Ecto neural progenitor cell (in vitro differentiated cells): ENCODE measurements at regions not wholly inside any gene's neighbourhood (a gene's known extent, or its start where the extent isn't known, plus 50 kb on each side); places are given as distances from the start of the nearest gene placed in this dataset.
"Not testable (repeated sequence)": the region's sequence is repeated elsewhere in the genome, so short reads cannot be mapped to it uniquely, and the experiment has no call there.

Experiments
- DNase-seq: peaks from one replicate; pipeline ENCODE4 v3.0.0-alpha.2; 2018; ENCODE audit warnings: low spot score

GRCh38 chr16:54727696-54728095, 203.0 kb upstream of the IRX5 start:
- DNase-seq = not testable (repeated sequence)

GRCh38 chr16:54724346-54724925, 206.2 kb upstream of the IRX5 start:
- no peak for DNase-seq

GRCh38 chr16:54722210-54722676, 208.4 kb upstream of the IRX5 start:
- no peak for DNase-seq

- no peak for DNase-seq
Measured at GRCh38 chr16:54720259-54720658, 210.4 kb upstream of the IRX5 start.

DNA sequence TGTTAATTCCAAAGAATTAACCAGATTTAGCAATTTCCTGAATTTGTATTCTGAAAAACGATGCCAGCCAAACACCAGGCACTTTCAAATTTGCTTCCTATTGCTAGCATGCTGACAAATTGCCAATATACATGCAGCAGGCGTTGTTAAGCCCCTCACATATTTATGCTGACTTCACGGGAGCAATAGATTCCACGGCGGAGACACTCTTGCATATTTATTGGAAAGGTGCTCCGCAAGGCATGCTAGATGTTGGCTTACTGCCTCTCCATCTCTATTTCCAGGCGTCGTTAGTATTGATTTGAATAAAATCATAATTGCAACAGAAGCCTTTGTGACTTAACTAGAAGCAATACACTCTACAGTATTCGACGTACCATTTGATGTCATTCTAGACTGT, 211.0 kb upstream of the IRX5 start:
- no peak for DNase-seq

DNA sequence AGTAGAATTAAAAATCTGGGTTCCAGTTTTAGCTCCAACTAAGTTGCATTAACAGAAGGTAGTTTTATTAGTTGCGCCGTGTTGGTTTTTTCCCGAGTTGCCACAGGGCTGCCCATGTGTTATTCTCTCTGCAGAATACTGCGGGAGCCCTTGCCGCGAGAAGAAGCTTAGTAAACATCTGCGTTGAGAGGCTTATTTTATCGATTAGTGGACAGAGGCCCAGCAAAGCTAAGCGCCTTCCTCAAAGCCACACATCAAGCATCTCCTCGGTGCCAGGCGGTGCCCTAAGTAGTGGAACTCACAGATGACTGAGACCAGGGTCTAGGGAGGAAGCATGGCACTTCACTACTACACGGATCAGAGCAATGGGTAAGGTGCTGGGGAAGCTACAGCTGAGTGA, 212.3 kb upstream of the IRX5 start:
- no peak for DNase-seq

DNA sequence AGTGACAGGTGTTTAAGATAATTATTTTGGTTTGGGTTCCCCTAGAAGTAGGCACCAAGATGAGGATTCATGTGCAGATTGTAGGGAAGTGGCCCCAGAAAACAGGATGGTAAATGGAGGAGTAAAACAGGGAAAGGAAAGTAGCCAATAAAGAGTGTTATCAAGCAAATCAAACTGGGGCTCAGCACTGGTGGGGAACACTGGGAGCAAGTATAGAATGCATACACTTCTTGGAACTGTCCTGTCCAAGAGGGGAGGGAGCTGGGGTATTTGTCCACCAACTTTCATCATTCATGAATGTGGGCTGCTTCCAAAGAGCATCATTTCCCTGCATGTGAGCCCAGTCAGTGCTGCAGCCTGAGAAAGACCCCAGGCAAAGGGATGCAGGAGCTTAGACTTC, 215.7 kb upstream of the IRX5 start:
- DNase-seq = no peak

GRCh38 chr16:54712866-54713265, 217.8 kb upstream of the IRX5 start:
- DNase-seq = no peak

- no peak for DNase-seq
Measured at GRCh38 chr16:54707813-54708212, 222.9 kb upstream of the IRX5 start.

DNA sequence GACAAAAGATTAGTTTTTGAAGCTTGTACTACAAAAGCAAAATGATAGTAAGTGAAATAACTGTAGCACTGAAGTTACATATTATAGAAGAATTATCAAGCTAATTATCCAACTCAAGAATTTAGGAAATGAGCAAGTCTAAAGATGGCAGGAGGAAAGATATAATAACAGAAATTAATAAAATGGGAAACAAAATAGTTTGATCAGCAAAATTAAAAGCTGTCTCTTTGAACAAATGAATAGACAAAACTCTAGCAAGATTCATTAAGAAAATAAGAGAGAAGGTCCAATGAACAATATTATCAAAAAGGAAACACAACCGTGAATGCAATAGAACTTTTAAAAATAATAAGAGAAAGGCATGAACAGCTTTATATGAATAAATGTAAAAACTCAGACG, 224.3 kb upstream of the IRX5 start:
- no peak for DNase-seq

GRCh38 chr16:54703339-54703738, 227.3 kb upstream of the IRX5 start:
- no peak for DNase-seq

DNA sequence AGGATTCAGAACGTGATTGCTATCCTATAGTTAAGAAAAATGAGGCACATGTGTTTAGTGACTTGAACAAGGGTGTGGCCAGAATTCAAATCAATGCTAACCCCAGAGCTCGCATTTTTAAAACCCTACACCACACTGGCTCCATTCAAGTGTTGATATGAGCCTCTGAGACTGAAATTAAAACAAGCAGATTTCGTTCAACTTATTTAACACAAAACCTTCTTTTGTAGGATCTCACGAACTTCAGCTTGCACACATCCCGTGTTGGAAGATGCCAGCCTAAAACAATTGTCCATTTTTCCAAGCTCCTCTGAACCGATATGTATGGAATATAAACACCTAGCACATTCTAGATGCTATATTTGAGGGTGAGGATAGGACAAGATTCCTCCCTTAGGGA, 231.0 kb upstream of the IRX5 start:
- no peak for DNase-seq

GRCh38 chr16:54697677-54698076, 233.0 kb upstream of the IRX5 start:
- no peak for DNase-seq

GRCh38 chr16:54696970-54697369, 233.7 kb upstream of the IRX5 start:
- no peak for DNase-seq

DNA sequence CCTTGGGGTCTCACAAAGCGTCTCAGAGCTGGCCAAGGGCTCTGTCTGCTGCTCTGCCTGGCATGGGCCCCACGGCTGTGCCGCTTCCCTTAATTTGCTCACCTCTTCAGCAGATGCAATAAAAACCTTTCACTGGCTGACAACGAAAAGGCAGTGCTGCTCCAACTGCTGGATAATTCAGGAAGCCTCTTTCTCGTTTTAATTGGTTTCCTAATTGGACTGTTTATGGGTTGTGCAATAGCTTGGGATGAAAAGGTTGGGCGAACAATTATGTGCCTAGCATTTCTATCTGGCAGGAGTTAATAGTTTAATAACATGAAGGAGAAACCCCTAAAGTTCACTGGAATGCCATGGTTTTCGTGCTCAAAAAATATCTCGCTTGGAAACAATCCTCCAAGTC, 234.1 kb upstream of the IRX5 start:
- DNase-seq = no peak

DNA sequence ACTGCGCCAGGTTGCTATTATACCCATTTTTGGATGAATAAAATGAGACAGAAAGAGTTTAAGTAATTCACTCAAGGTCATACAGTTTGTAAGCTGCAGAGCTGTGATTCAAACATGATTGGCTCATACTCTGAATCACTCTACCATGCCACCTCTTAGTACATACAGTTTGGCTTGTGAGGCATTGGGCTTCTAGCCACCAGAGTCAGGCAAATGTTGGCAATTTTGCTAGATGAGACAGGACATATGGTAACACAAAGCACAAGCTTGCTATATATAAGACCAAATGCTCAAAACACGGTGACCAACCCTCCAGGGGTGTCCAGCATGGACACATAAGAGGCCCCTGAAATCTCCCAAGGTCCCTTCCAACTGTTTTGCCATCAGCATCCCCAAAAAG, 236.0 kb upstream of the IRX5 start:
- no peak for DNase-seq

- no peak for DNase-seq
Measured at GRCh38 chr16:54693864-54694263, 236.8 kb upstream of the IRX5 start.

DNA sequence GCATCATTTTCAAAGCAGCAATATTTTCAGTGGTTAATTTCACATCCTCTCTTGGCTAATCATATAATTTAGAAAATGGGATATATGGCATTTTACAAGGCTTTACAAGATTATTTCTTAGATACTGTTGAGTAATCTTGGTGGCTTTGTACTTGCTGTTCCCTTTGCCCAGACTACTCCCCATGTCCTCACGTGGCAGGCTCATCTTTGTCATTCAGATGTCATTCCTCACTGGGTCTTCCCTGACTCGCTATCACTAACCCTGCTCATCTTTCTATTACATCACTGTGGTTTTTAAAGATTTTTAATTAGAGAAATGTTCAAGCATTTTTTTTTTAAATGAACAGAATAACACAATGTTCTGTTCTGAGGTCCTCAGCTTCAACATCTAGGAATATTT, 240.0 kb upstream of the IRX5 start:
- DNase-seq = no peak

DNA sequence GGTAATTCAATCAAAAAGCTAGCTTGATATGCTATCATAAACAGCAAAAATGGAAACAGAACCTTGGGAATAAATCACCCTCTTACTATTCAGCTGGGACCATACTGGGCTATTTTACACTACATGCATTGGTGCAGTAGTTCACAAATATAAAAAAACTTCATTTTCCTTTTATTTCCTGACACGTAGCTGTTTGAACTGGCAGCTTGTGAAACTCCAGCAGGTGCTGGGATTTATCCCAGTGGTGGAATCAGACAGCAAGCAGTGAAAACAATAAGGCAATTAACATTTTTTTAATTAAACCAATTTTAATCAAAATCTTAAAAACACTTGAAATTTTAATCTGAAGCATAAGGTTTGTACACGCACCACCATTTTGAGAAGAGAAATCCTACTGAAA, 240.4 kb upstream of the IRX5 start:
- no peak for DNase-seq

DNA sequence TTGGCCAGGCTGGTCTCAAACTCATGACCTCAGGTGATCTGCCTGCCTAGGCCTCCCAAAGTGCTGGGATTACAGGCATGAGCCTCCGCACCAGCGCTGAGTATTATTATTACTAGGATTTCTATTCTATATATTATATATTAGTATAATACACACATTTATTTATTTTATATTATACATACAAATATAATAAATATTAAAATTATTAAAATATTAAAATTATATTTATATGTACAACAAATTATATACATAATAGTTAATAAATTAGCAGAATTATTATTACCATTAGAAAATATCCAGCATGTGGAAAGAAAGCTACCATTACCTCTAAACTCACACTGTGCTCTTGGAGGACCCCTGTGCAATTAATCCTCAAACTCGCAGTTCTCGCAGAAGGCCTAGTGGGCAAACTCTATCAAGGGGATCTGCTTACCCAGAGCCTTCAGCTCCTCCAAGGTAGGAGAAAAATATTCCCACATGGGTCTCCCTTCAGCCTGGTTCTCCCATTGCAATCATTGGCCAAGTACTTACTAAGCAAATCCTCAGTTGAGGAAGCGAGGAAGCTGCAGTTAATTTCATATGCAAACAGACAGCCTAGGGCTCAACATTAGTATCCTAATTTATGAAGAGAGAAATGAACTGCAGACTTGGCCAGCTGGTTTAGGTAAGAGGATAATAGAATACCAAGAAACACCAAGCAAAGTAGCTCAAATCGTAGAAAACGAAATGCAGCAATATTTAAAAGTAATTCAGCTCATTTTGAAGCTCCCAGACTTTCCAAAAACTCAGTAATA, 241.4 kb upstream of the IRX5 start:
- no peak for DNase-seq

- no peak for DNase-seq
Measured at GRCh38 chr16:54688339-54688738, 242.3 kb upstream of the IRX5 start.

DNA sequence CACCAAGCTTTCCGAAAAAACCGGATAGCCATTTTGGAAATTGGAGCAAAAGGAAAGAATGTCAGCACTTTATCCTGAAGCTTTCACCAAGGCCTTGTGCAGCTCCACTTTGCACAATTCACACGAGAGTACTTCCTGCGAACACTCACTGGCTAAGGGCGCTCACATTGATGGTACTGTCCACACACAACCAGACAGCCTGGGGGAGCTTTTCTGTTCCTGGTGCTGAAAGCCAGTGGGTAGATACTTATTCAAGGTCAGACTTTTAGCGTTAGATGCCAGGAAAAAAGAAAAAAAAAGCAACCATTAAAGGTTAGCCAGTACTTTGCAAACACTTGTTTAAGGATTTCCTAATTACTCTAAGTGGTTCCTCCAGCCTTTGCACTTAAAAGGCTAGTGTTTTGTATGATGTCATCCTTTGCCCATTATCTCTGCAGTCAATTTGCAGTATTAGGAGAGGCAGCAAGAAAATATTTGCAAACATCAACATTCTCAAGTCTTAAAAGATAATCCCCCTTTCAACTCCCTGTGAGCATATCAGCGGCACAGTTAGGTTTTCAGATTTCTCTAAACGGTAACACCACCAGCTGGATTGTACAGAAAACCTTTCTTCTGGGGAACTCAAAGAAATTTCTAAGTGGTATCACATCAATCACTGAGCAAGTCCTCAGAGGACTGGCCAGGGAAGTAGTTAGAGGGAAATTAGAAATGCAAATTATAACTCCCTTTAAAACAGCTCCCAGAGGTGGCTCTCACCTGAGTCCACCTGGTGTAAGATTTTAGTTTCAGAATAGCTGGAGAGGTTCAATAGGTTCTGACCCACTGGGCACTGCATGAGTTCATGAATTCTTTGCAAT, 243.4 kb upstream of the IRX5 start:
- no peak for DNase-seq

- DNase-seq = no peak
Measured at GRCh38 chr16:54685682-54686081, 245.0 kb upstream of the IRX5 start.
